Spleen (tissue), 3 donors: ENCODE measurements at regions not wholly inside any gene's neighbourhood (a gene's known extent, or its start where the extent isn't known, plus 50 kb on each side); places are given as distances from the start of the nearest gene placed in this dataset.

ENCODE experiments used
- POLR2A ChIP-seq, 3 donors: fragments of 450-650 bp; IDR thresholded peaks; one replicate each; pipeline ENCODE4 v1.5.1; 2017; ENCODE audit warnings: antibody characterized with exemption in 3 of 3, mild to moderate bottlenecking in 1 of 3
- POLR2AphosphoS5 ChIP-seq, 3 donors: sonication (generic); formaldehyde crosslinking; IDR thresholded peaks; one replicate each; pipeline ENCODE4 v1.5.1; 2017; ENCODE audit warnings: antibody characterized with exemption in 3 of 3

GRCh38 chr2:196534495-196534894 lies 105.0 kb upstream of the CCDC150 start:
- TF ChIP-seq POLR2AphosphoS5 (IDR thresholded peaks at IDR 0.05) (no peak), POLR2A (IDR thresholded peaks at IDR 0.05) (no peak)
